SIG-M5 treated with dmso at 0.1 percent for 504 hours (cell line): ENCODE measurements at regions not wholly inside any gene's neighbourhood (a gene's known extent, or its start where the extent isn't known, plus 50 kb on each side); places are given as distances from the start of the nearest gene placed in this dataset.

Experiments
- DNase-seq: peaks from one replicate; lab custom pipeline; 2025; ENCODE audit not compliant: unreplicated experiment; lab: John Stamatoyannopoulos, UW

- no peak for DNase-seq
These were observed 79.6 kb upstream of the HMHB1 start for GRCh38 chr5:143732402-143732801.

GRCh38 chr5:143730112-143730801 is 81.7 kb upstream of the HMHB1 start:
- no peak for DNase-seq

GRCh38 chr5:143729334-143729946 is 82.5 kb upstream of the HMHB1 start:
- no peak for DNase-seq

DNA sequence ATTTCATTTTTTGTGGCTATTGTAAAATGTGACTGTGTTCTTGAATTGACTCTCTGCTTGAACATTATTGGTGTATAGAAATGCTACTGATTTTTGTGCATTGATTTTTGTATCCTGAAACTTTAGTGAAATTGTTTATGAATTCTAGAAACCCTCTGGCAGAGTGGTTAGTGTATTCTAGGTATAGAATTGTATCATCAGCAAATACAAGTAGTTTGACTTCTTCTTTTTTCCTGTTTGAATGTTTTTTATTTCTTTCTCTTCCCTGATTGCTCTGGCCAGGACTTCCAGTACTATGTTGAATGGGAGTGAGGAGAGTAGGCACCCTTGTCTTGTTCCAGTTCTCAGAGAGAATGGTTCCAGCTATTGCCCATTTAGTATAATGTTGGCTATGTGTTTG is 88.8 kb upstream of the HMHB1 start:
- no peak for DNase-seq

DNA sequence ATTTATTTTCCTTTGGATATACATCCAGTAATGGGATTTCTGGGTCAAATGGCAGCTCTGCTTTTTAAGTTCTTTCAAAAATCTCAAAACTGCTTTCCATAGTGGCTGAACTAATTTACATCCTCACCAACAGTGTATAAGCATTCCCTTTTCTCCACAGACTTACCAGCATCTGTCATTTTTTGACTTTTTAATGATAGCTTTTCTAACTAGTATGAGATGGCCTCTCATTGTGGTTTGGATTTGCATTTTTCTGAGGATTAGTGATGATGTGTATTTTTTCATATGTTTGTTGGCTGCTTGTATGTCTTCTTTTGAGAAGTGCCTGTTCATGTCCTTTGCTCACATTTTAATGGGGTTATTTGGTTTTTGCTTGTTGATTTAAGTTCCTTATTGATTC is 90.0 kb upstream of the HMHB1 start:
- DNase-seq = no peak

- no peak for DNase-seq
These were observed 91.3 kb upstream of the HMHB1 start for GRCh38 chr5:143720689-143721088.

DNA sequence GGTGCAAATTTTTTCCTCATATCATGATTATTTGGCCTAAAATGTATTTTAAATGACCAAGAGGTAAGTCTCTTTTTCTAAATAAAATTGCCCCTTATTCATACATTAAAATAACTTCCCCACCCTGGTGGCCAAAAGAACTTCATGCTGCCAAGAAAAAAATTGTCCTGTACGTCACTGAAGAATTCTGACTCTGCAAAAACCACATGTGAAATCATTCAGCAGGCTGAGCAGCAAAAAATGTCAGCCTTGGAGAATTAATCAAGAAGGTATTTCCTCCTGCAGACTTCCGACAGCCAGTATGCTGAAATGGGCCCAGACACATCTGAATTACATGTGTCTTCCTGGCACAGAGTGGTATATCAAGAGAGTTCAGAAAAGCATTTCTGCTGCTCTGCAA is 94.6 kb upstream of the HMHB1 start:
- no peak for DNase-seq

DNA sequence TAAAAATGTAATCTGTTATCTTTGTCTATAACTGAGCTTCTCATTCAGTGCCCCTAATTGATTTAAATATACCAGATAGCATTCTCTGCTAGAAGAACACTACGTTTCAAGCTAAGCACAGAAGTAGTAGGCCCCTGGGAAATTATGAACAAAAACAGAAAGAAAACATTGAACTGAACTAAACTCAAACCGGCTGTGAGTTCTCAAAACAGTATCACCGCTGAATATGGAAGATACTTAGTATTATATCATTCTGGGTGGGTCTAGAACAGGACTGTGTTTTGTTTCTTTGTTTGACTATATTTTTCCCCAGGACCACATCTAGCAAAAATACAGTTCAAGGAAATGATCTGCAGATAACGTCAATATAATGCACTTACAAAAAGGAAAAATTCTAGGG is 95.1 kb upstream of the HMHB1 start:
- DNase-seq = no peak

GRCh38 chr5:143715616-143716015 is 96.3 kb upstream of the HMHB1 start:
- DNase-seq = no peak

DNA sequence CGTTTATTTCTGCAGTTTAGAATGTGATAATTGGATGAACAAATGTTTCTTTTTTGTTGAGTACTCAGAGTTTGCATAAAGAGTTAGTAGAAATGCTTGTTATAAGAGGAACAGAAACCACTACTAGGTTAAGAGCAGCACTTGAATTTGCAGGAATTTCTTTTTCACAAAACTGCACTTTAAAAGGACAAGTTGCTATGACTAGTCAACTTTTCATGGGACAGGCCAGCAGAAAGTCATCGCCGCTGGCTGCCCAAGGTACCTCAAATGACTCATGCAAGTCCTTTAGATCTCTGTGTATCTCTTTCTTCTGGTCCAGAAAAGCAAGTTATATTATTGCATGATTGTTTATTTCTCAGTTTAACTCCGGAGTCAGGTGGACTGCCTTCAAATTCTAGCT is 97.3 kb upstream of the HMHB1 start:
- peak; percentile 63 for DNase-seq

GRCh38 chr5:143713047-143714003 is 98.6 kb upstream of the HMHB1 start:
- no peak for DNase-seq

GRCh38 chr5:143708672-143709071 is 103.3 kb upstream of the HMHB1 start:
- no peak for DNase-seq

- no peak for DNase-seq
These were observed 104.2 kb upstream of the HMHB1 start for GRCh38 chr5:143707806-143708205.

DNA sequence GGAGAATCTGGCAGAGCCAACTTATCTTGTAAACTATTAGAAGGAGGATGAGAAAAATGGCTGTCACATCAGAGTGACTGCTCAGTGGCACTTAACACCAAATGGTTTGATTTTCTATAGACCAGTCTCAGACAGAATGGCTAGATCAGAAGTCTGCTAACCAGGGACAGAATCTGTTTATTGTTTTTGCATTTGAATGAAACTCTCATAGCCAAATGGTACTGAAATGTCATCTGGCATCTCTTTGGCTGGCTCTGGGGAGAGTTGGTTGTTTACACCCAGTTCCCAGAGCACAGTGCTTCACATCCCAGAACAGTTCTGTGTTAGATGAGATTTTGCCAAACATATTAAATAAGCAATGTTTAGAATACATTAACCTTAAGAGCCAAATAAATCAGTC is 106.6 kb upstream of the HMHB1 start:
- no peak for DNase-seq

GRCh38 chr5:143703659-143704058 is 108.3 kb upstream of the HMHB1 start:
- no peak for DNase-seq

- no peak for DNase-seq
These were observed 110.5 kb upstream of the HMHB1 start for GRCh38 chr5:143701493-143701892.

DNA sequence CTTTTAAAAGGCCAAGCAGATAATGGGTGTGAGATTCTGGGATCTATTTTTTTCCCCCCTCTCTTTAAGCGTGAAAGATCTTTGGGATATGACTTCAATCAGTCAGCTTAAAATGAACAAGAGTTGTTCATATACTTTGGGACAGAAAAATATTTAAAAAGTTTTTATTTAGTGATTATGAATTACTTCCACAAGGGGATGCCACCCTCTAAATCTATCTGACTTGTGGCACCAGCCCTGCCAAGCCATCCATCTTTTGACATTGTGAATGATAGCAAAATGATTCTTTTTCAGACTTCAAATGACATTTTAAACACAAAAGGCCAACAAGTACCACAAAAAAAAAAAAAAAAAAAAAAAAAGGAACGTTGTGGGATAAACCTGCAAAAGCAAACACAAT is 111.0 kb upstream of the HMHB1 start:
- DNase-seq = no peak

DNA sequence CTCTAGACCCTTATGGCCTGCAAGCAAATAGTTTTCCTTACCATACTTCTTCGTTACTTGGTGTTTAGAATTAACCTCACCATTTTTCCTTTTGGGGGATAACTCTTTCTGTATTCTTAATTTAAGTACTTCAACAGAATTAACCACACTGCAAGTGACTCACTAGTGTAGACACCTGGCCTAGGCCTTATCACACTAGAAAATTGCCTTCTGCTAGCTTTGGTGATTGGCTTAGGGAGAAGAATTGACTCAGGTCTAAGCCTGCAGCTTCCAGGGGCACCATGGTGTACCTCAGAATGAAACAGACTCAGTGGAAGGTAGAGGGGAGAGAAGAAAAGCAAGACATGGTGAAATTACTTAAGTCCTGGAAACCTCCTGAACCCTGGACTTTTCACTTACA is 112.8 kb upstream of the HMHB1 start:
- DNase-seq = no peak

DNA sequence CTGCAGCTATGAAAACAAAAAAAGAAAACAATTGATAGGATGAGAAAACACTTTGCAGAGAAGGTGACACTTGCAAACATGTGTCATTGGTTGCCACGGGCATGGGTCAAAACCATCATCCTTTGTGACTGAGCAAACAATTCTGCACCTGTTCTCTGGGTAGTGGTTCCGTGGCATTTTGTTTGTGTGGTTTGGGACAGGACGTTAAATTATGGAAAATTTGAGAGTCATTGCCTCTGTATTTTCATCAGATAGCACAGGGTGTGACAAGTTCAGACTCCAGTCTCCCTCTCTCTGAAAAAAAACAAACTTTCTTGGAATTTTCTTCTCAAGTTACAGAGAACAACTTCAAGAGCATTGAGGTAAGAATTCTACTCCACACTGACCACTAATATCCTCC is 113.4 kb upstream of the HMHB1 start:
- DNase-seq = no peak

DNA sequence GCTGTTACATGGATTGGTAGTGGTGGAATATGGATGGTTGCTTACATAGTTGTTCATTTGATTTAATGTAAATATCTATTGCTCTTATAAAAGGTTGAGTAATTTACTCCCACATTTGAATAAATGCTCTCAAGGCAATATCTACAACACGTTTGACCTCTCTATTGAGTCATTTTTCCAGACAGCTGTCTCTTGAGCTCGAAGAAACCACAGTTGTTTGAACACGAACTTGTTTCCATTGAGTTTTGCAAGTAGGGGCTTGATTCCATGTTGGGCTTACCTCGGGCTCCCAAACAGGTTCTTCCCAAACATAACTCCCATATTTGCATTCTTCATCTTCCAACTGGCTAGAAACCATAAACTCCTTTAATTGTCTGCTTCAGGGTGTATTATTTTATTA is 115.0 kb upstream of the HMHB1 start:
- DNase-seq = no peak

GRCh38 chr5:143695941-143696340 is 116.0 kb upstream of the HMHB1 start:
- no peak for DNase-seq
